ENCODE measurements at regions not wholly inside any gene's neighbourhood (a gene's known extent, or its start where the extent isn't known, plus 50 kb on each side); places are given as distances from the start of the nearest gene placed in this dataset.

DNA sequence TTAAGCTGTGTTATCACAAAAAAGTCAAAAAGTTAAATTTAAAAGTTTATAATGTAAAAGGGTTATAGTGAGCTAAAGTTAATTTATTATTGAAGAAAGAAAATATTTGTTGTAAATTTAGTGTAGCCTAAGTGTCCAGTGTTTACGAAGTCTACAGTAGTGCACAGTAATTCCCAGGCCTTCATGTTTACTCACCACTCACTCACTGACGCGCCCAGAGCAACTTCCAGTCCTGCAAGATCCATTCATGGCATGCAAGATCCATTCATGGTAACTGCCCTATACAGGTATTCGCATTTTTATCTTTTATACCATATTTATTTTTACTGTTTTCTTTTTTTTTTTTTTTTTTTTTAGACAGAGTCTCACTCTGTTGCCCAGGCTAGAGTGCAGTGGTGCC is 69.5 kb downstream of the TPRA1 start:
- H3K27me3 ChIP-seq (ENCODE audit: insufficient read depth, low read depth, low read length), result no peaks in the 10 kb centered on the region
- no peak for TF ChIP-seq RAD21 (conservative IDR thresholded peaks at IDR 0.05)

DNA sequence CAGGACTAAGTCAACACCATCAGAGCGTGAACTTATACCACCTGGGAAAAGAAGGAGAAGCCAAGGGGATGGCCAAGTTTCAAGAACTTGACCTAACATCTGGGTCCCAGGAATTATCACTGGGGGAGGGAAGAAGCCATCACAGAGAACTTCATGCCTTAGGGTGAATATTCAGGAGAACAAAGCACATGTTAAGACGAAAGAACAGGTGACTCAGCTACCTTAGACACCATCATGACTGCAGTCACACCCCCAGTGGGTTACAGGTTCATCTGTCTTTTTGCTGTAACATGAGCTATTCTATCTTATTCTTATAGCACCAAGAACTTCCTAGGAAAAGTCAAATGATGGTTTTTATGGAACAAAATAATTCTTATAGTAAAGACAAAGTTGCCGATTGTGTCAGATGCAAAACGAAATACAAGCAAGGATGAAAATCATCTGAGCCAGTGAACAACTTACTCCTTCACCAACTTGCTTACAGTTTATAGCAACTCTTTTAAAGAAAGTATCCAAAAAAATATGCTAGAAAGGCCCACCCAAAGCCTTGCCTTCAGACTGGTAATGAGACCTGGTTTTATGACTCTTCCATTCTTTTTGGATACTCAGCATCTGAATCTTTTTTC is 72.0 kb downstream of the TPRA1 start:
- no peak overlapping the region for H3K4me2 ChIP-seq (ENCODE audit: low read length)
- H3K27me3 ChIP-seq (ENCODE audit: insufficient read depth, low read depth, low read length), result no peaks in the 10 kb centered on the region
- no peak overlapping the region for H3K9ac ChIP-seq (ENCODE audit: low read length)
- no peak overlapping the region for H2AFZ ChIP-seq (ENCODE audit: low read depth, low read length)
- H3K27ac ChIP-seq (ENCODE audit: low read length), result no peak overlapping the region
- H3K9me3 ChIP-seq (ENCODE audit: low read length), result no peaks in the 10 kb centered on the region
- no peaks in the 10 kb centered on the region for H3K9me2 ChIP-seq (ENCODE audit: insufficient read depth, low read length)
- no peak overlapping the region for H3K4me3 ChIP-seq (ENCODE audit: low read length)
- no peaks in the 10 kb centered on the region for H3K79me2 ChIP-seq (replicated peaks; ENCODE audit: insufficient read depth, low read length)
- H4K20me1 ChIP-seq (ENCODE audit: insufficient read depth), result no peaks in the 10 kb centered on the region
- H3K36me3 ChIP-seq (ENCODE audit: insufficient read depth, low read length), result no peaks in the 10 kb centered on the region
- no peaks in the 10 kb centered on the region for H3F3A ChIP-seq (ENCODE audit: insufficient read depth, low read length, poor library complexity, severe bottlenecking)
- TF ChIP-seq RAD21 (conservative IDR thresholded peaks at IDR 0.05) (no peak), EZH2 (IDR thresholded peaks at IDR 0.05; ENCODE audit: borderline replicate concordance, insufficient read depth, low read length, poor library complexity, severe bottlenecking) (no peak), MXI1 (conservative IDR thresholded peaks at IDR 0.05; ENCODE audit: poor library complexity, severe bottlenecking) (no peak)

More for the DNA sequence above, 69.5 kb downstream of the TPRA1 start:
- H2AFZ ChIP-seq (ENCODE audit: low read depth, low read length), result no peak overlapping the region
- no peaks in the 10 kb centered on the region for H4K20me1 ChIP-seq (ENCODE audit: insufficient read depth)
- H3K9me3 ChIP-seq (ENCODE audit: low read length), result no peaks in the 10 kb centered on the region
- no peaks in the 10 kb centered on the region for H3K79me2 ChIP-seq (replicated peaks; ENCODE audit: insufficient read depth, low read length)
- H3K9ac ChIP-seq (ENCODE audit: low read length), result no peak overlapping the region
- H3K9me2 ChIP-seq (ENCODE audit: insufficient read depth, low read length), result no peaks in the 10 kb centered on the region
- H3K36me3 ChIP-seq (ENCODE audit: insufficient read depth, low read length), result no peaks in the 10 kb centered on the region
- H3K4me3 ChIP-seq (ENCODE audit: low read length), result no peak overlapping the region
- no peak overlapping the region for H3K27ac ChIP-seq (ENCODE audit: low read length)
- no peak overlapping the region for H3K4me2 ChIP-seq (ENCODE audit: low read length)
- no peaks in the 10 kb centered on the region for H3F3A ChIP-seq (ENCODE audit: insufficient read depth, low read length, poor library complexity, severe bottlenecking)

DNA sequence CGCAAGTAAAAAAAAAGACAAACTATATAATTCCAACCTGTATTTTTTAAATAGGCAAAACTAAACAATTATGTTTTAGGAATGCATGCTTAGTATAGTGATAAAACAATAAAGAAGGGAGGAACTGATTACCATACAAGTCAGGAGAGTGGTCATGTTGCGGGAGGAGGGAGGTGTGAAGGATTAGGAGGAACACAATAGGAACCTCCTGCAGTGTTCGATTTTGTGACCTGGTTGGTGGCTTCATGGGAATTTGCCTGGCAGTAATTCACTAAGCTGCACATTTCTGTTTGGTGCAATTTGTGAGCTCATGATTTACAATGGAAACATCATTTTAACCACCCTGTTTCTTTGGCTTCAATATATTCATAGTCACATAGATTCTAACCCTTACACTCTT is 78.3 kb downstream of the TPRA1 start:
- Histone ChIP-seq H3K27ac (ENCODE audit: low read length) (no peak overlapping the region), H4K20me1 (ENCODE audit: insufficient read depth) (no peaks in the 10 kb centered on the region), H3K9me2 (ENCODE audit: insufficient read depth, low read length) (no peaks in the 10 kb centered on the region), H3K36me3 (ENCODE audit: insufficient read depth, low read length) (no peaks in the 10 kb centered on the region), H3K27me3 (ENCODE audit: insufficient read depth, low read depth, low read length) (no peaks in the 10 kb centered on the region), H3K9me3 (ENCODE audit: low read length) (no peaks in the 10 kb centered on the region), H3K9ac (ENCODE audit: low read length) (no peak overlapping the region), H2AFZ (ENCODE audit: low read depth, low read length) (no peak overlapping the region), H3K79me2 (replicated peaks; ENCODE audit: insufficient read depth, low read length) (no peaks in the 10 kb centered on the region), H3K4me2 (ENCODE audit: low read length) (no peak overlapping the region), H3K4me3 (ENCODE audit: low read length) (no peak overlapping the region), H3F3A (ENCODE audit: insufficient read depth, low read length, poor library complexity, severe bottlenecking) (no peaks in the 10 kb centered on the region)
- TF ChIP-seq EZH2 (IDR thresholded peaks at IDR 0.05; ENCODE audit: borderline replicate concordance, insufficient read depth, low read length, poor library complexity, severe bottlenecking) (no peak), RAD21 (conservative IDR thresholded peaks at IDR 0.05) (no peak), POLR2AphosphoS5 (IDR thresholded peaks at IDR 0.05) (no peak), SMC3 (conservative IDR thresholded peaks at IDR 0.05; ENCODE audit: poor library complexity) (no peak), MXI1 (conservative IDR thresholded peaks at IDR 0.05; ENCODE audit: poor library complexity, severe bottlenecking) (no peak), EP300 (conservative IDR thresholded peaks at IDR 0.05; ENCODE audit: poor library complexity, severe bottlenecking) (no peak), TAF1 (IDR thresholded peaks at IDR 0.05; ENCODE audit: low read depth) (no peak)
- TF ChIP-seq, protein P1, sequence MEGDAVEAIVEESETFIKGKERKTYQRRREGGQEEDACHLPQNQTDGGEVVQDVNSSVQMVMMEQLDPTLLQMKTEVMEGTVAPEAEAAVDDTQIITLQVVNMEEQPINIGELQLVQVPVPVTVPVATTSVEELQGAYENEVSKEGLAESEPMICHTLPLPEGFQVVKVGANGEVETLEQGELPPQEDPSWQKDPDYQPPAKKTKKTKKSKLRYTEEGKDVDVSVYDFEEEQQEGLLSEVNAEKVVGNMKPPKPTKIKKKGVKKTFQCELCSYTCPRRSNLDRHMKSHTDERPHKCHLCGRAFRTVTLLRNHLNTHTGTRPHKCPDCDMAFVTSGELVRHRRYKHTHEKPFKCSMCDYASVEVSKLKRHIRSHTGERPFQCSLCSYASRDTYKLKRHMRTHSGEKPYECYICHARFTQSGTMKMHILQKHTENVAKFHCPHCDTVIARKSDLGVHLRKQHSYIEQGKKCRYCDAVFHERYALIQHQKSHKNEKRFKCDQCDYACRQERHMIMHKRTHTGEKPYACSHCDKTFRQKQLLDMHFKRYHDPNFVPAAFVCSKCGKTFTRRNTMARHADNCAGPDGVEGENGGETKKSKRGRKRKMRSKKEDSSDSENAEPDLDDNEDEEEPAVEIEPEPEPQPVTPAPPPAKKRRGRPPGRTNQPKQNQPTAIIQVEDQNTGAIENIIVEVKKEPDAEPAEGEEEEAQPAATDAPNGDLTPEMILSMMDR (IDR thresholded peaks at IDR 0.05; ENCODE audit: poor library complexity, severe bottlenecking), result no peak
- TF ChIP-seq, protein P2, sequence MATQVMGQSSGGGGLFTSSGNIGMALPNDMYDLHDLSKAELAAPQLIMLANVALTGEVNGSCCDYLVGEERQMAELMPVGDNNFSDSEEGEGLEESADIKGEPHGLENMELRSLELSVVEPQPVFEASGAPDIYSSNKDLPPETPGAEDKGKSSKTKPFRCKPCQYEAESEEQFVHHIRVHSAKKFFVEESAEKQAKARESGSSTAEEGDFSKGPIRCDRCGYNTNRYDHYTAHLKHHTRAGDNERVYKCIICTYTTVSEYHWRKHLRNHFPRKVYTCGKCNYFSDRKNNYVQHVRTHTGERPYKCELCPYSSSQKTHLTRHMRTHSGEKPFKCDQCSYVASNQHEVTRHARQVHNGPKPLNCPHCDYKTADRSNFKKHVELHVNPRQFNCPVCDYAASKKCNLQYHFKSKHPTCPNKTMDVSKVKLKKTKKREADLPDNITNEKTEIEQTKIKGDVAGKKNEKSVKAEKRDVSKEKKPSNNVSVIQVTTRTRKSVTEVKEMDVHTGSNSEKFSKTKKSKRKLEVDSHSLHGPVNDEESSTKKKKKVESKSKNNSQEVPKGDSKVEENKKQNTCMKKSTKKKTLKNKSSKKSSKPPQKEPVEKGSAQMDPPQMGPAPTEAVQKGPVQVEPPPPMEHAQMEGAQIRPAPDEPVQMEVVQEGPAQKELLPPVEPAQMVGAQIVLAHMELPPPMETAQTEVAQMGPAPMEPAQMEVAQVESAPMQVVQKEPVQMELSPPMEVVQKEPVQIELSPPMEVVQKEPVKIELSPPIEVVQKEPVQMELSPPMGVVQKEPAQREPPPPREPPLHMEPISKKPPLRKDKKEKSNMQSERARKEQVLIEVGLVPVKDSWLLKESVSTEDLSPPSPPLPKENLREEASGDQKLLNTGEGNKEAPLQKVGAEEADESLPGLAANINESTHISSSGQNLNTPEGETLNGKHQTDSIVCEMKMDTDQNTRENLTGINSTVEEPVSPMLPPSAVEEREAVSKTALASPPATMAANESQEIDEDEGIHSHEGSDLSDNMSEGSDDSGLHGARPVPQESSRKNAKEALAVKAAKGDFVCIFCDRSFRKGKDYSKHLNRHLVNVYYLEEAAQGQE (IDR thresholded peaks at IDR 0.05; ENCODE audit: borderline replicate concordance), result no peak

Measured in neural cell (in vitro differentiated cells).